Fibroblast of lung (primary cell): ENCODE measurements at regions not wholly inside any gene's neighbourhood (a gene's known extent, or its start where the extent isn't known, plus 50 kb on each side); places are given as distances from the start of the nearest gene placed in this dataset.

ENCODE experiments used
- DNase-seq, 2 donors: peaks; one replicate each; pipeline versions ENCODE4 v3.0.0 to v3.0.0-alpha.2; 2010; ENCODE audit warnings: low read depth in 2 of 2
- H2AFZ ChIP-seq: 2 replicates; pipeline ENCODE4 v1.5.1; 2012; ENCODE audit warnings: low read length, control low read depth, inconsistent platforms
- H3K27ac ChIP-seq: 2 replicates; pipeline ENCODE4 v1.5.1; 2011; ENCODE audit warnings: low read length, control low read depth; ENCODE audit not compliant: insufficient read depth
- H3K27me3 ChIP-seq: 2 replicates; pipeline ENCODE4 v1.5.1; 2011; ENCODE audit warnings: mild to moderate bottlenecking, low read length; ENCODE audit not compliant: control insufficient read depth, insufficient read depth
- H3K36me3 ChIP-seq: 2 replicates; pipeline ENCODE4 v1.5.1; 2011; ENCODE audit warnings: low read length; ENCODE audit not compliant: control insufficient read depth, insufficient read depth
- H3K4me1 ChIP-seq: 2 replicates; pipeline ENCODE4 v1.5.1; 2011; ENCODE audit warnings: low read length; ENCODE audit not compliant: control insufficient read depth, insufficient read depth; ENCODE audit errors: extremely low read depth
- H3K4me2 ChIP-seq: 2 replicates; pipeline ENCODE4 v1.5.1; 2011; ENCODE audit warnings: low read length, control low read depth; ENCODE audit not compliant: insufficient read depth; ENCODE audit errors: extremely low read depth
- H3K4me3 ChIP-seq, 4 experiments: fragments of 200-600 bp in 1 of 4; sonication (generic) in 1 of 4; replicated peaks in 1 of 4; 2 replicates each; pipeline ENCODE4 v1.5.1; 2011 to 2016; ENCODE audit warnings: low read length in 4 of 4, low read depth in 3 of 4, mild to moderate bottlenecking in 3 of 4, control low read depth in 2 of 4, inconsistent platforms in 1 of 4, mixed read lengths in 1 of 4; ENCODE audit not compliant: insufficient read depth in 1 of 4; ENCODE audit errors: control extremely low read depth in 1 of 4
- H3K79me2 ChIP-seq: 2 replicates; pipeline ENCODE4 v1.5.1; 2012; ENCODE audit warnings: mild to moderate bottlenecking, low read length, inconsistent platforms; ENCODE audit not compliant: control insufficient read depth, insufficient read depth
- H3K9ac ChIP-seq: 2 replicates; pipeline ENCODE4 v1.5.1; 2011; ENCODE audit warnings: mild to moderate bottlenecking, low read length, control low read depth; ENCODE audit not compliant: insufficient read depth
- H3K9me3 ChIP-seq: 2 replicates; pipeline ENCODE4 v1.5.1; 2012; ENCODE audit warnings: low read depth, low read length; ENCODE audit not compliant: control insufficient read depth, insufficient read depth
- H4K20me1 ChIP-seq: 2 replicates; pipeline ENCODE4 v1.5.1; 2011; ENCODE audit warnings: low read length; ENCODE audit not compliant: control insufficient read depth, insufficient read depth; ENCODE audit errors: extremely low read depth
- EZH2 ChIP-seq: IDR thresholded peaks from 2 replicates; pipeline ENCODE4 v1.5.1; 2012; ENCODE audit warnings: low read length, control low read depth, mild to moderate bottlenecking; ENCODE audit errors: missing control alignments
- TF ChIP-seq, protein P1 (sequence below), 2 donors: IDR thresholded peaks in 1 of 2; conservative IDR thresholded peaks in 1 of 2; 1 replicate in 1 of 2; 2 replicates in 1 of 2; pipeline ENCODE4 v1.5.1; 2011 to 2012; ENCODE audit warnings: low read length in 2 of 2, control low read depth in 1 of 2, inconsistent platforms in 1 of 2, low read depth in 1 of 2, mild to moderate bottlenecking in 1 of 2

DNA sequence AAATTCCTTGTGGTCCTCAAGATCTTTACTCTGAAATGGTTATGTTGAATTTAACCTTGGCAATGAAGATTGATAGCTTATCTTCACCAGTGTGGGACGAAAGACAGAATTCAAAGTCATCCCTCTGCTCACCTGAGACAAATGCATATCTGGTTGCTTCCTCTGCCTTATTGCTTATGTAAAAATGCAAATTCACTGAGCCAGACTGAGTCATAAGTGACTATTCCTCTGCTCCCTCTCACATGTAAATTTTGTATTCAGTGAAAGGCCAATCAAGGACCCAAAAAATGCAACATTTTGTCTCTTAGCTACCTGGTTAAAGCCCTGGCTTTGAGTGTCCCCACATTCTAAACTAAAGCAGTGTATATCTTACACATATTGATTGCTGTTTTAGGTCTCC lies 593.1 kb upstream of the GJE1 start:
- Histone ChIP-seq H3K27me3 (no peaks in the 10 kb centered on the region), H2AFZ (no peak overlapping the region), H4K20me1 (no peaks in the 10 kb centered on the region), H3K4me1 (no peaks in the 10 kb centered on the region), H3K4me2 (no peak overlapping the region), H3K36me3 (no peaks in the 10 kb centered on the region), H3K4me3 (no peak overlapping the region), H3K9me3 (no peaks in the 10 kb centered on the region), H3K9ac (no peak overlapping the region), H3K27ac (no peak overlapping the region), H3K79me2 (no peaks in the 10 kb centered on the region)
- peak in 1 of 2 donors; percentile 42 for DNase-seq
- TF ChIP-seq, protein P1, sequence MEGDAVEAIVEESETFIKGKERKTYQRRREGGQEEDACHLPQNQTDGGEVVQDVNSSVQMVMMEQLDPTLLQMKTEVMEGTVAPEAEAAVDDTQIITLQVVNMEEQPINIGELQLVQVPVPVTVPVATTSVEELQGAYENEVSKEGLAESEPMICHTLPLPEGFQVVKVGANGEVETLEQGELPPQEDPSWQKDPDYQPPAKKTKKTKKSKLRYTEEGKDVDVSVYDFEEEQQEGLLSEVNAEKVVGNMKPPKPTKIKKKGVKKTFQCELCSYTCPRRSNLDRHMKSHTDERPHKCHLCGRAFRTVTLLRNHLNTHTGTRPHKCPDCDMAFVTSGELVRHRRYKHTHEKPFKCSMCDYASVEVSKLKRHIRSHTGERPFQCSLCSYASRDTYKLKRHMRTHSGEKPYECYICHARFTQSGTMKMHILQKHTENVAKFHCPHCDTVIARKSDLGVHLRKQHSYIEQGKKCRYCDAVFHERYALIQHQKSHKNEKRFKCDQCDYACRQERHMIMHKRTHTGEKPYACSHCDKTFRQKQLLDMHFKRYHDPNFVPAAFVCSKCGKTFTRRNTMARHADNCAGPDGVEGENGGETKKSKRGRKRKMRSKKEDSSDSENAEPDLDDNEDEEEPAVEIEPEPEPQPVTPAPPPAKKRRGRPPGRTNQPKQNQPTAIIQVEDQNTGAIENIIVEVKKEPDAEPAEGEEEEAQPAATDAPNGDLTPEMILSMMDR (conservative IDR thresholded peaks at IDR 0.05 in 1 of 2, IDR thresholded peaks at IDR 0.05 in 1 of 2; ENCODE audit: low read depth in 1 of 2, low read length in 2 of 2): no peak
- no peak for TF ChIP-seq EZH2

DNA sequence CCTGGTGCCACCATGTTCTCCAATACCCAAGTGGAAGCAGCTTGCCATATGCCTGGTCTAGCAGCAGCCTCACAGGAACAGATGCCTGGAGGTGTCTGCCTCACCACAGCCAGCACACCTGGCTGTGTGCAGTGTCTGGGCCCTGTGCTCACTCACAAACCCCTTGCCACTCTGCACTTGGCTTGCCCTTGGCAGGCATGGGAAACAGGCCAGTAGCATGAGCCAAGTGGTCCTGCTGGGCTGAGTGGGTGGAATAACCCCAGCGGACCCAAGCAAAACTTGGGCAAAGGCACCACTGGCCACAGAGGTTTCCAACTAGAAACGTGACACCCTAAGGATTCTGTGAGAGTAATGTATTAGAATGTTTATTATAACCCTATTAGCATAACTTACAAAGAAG lies 600.5 kb upstream of the GJE1 start:
- Histone ChIP-seq H3K79me2 (no peaks in the 10 kb centered on the region), H3K9me3 (no peaks in the 10 kb centered on the region), H3K27me3 (no peaks in the 10 kb centered on the region), H3K4me3 (no peak overlapping the region), H4K20me1 (no peaks in the 10 kb centered on the region), H3K27ac (no peak overlapping the region), H3K9ac (no peak overlapping the region), H3K36me3 (no peaks in the 10 kb centered on the region), H3K4me2 (no peak overlapping the region), H2AFZ (no peak overlapping the region), H3K4me1 (no peaks in the 10 kb centered on the region)
- DNase-seq: no peak
- no peak for TF ChIP-seq EZH2
- TF ChIP-seq, protein P1 (conservative IDR thresholded peaks at IDR 0.05 in 1 of 2, IDR thresholded peaks at IDR 0.05 in 1 of 2; ENCODE audit: low read depth in 1 of 2, low read length in 2 of 2): no peak

DNA sequence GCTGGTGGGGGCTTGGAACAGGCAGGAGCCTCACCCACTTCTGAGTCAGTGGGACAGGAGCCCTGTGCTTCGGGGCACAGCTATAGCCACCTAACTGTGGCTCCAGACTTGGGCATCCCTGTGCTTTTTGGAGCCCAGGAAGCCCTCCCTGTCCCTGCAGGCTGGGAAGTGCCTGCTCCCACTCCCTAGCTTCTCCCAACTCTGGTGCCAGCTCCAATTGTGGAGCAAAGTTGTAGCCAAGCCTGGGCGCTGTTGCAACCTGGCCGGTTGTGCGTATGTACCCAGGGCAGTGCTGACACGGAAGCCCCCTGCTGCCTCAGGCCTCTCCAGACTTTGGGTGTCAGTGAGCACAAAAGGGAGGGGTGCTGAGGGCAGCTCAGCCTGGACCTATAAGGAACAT lies 601.7 kb upstream of the GJE1 start:
- H3K9ac ChIP-seq: no peak overlapping the region
- DNase-seq: no peak
- no peaks in the 10 kb centered on the region for H4K20me1 ChIP-seq
- no peak overlapping the region for H3K4me3 ChIP-seq
- no peaks in the 10 kb centered on the region for H3K27me3 ChIP-seq
- H3K27ac ChIP-seq: no peak overlapping the region
- TF ChIP-seq EZH2: no peak
- TF ChIP-seq, protein P1 (conservative IDR thresholded peaks at IDR 0.05 in 1 of 2, IDR thresholded peaks at IDR 0.05 in 1 of 2; ENCODE audit: low read depth in 1 of 2, low read length in 2 of 2): no peak
- no peak overlapping the region for H2AFZ ChIP-seq
- H3K36me3 ChIP-seq: no peaks in the 10 kb centered on the region
- H3K4me1 ChIP-seq: no peaks in the 10 kb centered on the region
- H3K9me3 ChIP-seq: no peaks in the 10 kb centered on the region
- H3K4me2 ChIP-seq: no peak overlapping the region
- no peaks in the 10 kb centered on the region for H3K79me2 ChIP-seq
